Myocyte (in vitro differentiated cells): ENCODE measurements at regions not wholly inside any gene's neighbourhood (a gene's known extent, or its start where the extent isn't known, plus 50 kb on each side); places are given as distances from the start of the nearest gene placed in this dataset.

ENCODE experiments used
- DNase-seq: peaks from one replicate; pipeline ENCODE4 v3.0.0-alpha.2; 2012; ENCODE audit warnings: low read depth

- no peak for DNase-seq
Measured at GRCh38 chr2:236689393-236689700, 119.7 kb downstream of the ACKR3 start.

GRCh38 chr2:236689981-236690380 is 120.4 kb downstream of the ACKR3 start:
- DNase-seq: no peak

- DNase-seq: no peak
Measured at GRCh38 chr2:236690726-236691125, 121.1 kb downstream of the ACKR3 start.

GRCh38 chr2:236691799-236692167 is 122.2 kb downstream of the ACKR3 start:
- DNase-seq: no peak

- no peak for DNase-seq
Measured at GRCh38 chr2:236692937-236693336, 123.3 kb downstream of the ACKR3 start.

GRCh38 chr2:236693531-236693930 is 123.9 kb downstream of the ACKR3 start:
- no peak for DNase-seq

- no peak for DNase-seq
Measured at GRCh38 chr2:236694146-236694888, 124.7 kb downstream of the ACKR3 start.

GRCh38 chr2:236696834-236697233 is 127.2 kb downstream of the ACKR3 start:
- DNase-seq: no peak

GRCh38 chr2:236698016-236698627 is 128.5 kb downstream of the ACKR3 start:
- no peak for DNase-seq

GRCh38 chr2:236700703-236701102 is 131.1 kb downstream of the ACKR3 start:
- DNase-seq: no peak

GRCh38 chr2:236702657-236703372 is 133.2 kb downstream of the ACKR3 start:
- DNase-seq: no peak

GRCh38 chr2:236703373-236703709 is 133.7 kb downstream of the ACKR3 start:
- DNase-seq: no peak

GRCh38 chr2:236703906-236704305 is 134.3 kb downstream of the ACKR3 start:
- DNase-seq: no peak

- DNase-seq: no peak
Measured at GRCh38 chr2:236704887-236705286, 135.3 kb downstream of the ACKR3 start.

- DNase-seq: no peak
Measured at GRCh38 chr2:236705295-236706105, 135.9 kb downstream of the ACKR3 start.

- no peak for DNase-seq
Measured at GRCh38 chr2:236706288-236706687, 136.7 kb downstream of the ACKR3 start.

- no peak for DNase-seq
Measured at GRCh38 chr2:236706803-236707202, 137.2 kb downstream of the ACKR3 start.

GRCh38 chr2:236711440-236711839 is 141.8 kb downstream of the ACKR3 start:
- DNase-seq: peak; percentile 86

GRCh38 chr2:236712304-236712703 is 142.7 kb downstream of the ACKR3 start:
- DNase-seq: peak; percentile 61

- no peak for DNase-seq
Measured at GRCh38 chr2:236712961-236713673, 143.5 kb downstream of the ACKR3 start.

GRCh38 chr2:236714080-236714479 is 144.5 kb downstream of the ACKR3 start:
- DNase-seq: no peak
